GM21447 (cell line): ENCODE measurements at regions not wholly inside any gene's neighbourhood (a gene's known extent, or its start where the extent isn't known, plus 50 kb on each side); places are given as distances from the start of the nearest gene placed in this dataset.

Experiments used
- ATAC-seq: cut with Tn5 transposase; IDR thresholded peaks from one replicate; pipeline ENCODE4 v1.9.1; 2021; ENCODE audit not compliant: unreplicated experiment

DNA sequence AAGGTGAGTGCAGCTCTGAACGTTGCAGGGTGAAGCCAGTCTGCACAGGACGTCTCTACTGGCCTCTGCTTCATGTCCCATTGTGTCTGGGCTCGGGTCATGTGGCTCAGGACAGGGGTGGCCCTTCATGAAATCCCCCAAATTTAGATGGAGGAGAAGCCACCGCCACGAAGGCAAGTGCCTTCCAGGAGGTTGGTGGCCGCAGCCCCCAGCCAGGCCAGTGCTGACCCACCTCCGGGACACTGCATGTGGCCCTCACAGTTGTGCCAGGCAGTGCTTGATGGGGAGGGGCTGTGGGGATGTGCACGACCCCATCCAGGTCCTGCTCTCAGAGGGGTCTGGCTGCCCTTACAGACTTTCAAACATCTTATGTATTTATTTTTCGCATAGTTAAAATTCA lies 1311.1 kb downstream of the BRD1 start:
- ATAC-seq = no peak

DNA sequence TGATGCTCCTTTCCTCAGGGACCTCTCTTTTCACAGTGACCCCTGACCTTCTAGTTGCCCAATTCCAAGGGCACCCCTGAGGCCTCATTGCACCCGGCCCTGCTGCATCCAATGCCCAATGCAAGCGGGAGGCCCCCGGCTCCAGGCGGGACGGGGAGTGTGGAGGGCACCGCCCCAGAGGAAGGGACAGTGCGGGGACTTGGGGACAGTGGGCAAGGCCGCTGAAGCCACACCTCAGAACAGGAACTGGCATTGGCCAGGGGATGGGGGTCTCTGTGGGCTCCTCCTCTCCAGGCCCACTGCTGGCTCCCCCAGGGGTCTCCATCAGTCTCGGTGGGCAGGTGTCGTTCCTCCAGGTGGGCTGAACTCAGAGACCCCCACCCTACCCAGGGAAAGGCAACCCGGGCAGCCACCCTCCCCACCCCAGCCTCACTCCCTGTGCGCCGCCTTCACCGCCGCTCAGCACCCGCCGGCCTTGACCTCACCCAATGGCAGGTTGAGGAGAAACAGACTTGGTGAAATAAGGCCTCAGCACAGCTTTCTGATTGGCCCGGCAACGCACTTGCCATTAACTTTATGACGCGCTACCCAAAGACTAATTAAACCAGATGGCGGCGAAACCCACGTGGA lies 1312.0 kb downstream of the BRD1 start:
- ATAC-seq = no peak

DNA sequence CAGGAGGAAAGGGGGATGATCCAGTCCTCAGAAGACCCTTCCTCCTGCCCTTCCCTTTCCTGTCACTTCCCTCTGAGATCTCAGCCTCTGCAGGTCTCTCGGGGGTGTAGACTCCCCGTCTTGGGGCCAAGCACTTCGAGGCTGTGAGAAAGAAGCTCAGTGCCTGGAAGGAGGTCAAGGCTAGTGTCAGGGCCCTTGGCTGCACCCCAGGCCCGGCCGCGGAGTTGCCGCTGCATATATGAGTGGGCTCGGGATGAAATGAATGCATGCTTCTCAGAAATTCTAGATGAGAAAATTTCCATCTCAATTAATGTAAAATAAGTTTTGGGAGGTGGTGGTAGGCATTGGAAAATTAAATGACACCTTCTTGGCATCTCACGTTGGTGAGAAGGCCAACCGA lies 1313.7 kb downstream of the BRD1 start:
- no peak for ATAC-seq

DNA sequence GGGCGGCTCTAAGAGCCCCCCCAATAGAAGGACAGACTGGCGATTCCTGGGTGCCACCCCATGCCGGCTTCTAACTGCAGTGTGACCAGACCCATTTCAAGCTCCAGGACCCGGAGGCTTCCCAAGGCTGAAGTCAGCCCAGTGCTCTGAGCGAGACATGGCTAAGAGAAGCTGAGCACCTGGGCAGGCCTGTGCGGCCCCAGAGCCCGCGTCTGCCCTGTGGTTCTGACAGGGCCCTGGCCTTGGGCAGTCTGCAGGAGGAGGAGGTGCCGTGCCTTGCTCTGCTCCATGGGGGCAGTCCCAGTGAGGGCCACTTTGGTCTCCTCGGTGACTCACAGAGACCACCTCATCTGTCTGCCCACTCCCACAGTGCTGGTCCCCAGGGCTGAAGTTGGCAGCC lies 1314.2 kb downstream of the BRD1 start:
- ATAC-seq = no peak

DNA sequence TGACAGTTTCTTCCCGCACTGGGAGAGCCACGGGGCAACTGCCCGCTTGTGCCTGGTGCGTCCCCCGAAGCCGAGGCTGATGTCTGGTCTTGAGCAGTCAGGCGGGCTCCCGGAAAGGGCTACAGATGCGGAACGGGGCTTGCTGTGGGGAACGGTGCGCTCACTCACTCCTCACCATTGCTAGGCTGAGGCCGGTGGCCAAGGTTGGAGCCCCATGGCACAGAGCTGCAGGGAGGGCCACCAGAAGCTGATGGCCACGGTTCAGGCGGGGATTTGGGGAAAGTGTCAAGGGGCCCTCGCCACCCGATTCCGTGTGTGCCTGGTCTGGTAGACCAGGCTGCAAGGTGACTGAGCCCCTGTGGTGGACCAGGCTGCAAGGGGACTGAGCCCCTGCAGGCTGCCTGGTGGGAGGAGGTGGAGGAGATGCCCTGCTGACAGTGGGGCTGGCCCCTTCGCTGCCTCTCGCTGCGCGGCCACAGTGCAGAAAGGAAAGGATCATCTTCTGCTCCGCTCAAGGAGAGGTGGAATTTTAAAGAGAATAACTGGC lies 1315.8 kb downstream of the BRD1 start:
- ATAC-seq = no peak

DNA sequence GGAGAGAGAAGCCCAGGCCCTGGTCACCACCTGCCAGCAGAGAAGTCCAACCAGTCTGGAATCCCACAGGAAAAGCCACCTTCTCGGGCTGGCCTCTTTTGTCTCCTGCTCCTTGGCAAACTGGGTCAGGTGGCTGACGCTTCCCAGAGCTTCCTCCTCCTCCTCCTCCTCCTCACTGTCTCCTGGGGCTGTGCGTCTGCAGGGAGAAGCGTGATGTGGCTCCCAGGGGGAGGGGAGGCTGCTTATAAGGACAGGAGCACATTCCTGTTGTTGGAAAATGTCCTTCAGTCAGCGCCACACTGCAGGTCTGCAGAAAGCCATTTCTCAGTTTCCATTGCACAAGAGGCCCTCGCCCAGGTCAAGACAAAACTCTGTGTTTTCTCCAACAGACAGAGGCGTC lies 1316.5 kb downstream of the BRD1 start:
- no peak for ATAC-seq

DNA sequence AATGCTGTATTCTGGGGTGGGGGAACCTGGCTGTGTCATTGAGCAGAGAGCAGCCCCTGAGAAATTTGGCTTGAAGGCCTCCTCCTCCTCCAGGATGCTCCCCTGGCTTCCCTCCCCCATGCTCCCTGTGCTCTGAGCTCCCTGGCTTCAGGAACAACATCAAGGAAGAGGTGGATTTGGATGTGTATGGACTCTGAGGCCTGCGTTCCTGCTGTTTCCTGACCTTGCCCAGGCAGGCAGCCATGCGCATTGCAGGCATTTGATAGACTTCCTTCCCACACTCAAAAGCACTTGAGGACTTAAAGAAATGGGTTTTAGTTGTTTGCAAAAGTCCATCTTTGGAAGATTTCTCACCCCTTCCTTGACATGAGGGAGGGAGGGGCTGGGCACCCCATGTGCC lies 1317.1 kb downstream of the BRD1 start:
- no peak for ATAC-seq

DNA sequence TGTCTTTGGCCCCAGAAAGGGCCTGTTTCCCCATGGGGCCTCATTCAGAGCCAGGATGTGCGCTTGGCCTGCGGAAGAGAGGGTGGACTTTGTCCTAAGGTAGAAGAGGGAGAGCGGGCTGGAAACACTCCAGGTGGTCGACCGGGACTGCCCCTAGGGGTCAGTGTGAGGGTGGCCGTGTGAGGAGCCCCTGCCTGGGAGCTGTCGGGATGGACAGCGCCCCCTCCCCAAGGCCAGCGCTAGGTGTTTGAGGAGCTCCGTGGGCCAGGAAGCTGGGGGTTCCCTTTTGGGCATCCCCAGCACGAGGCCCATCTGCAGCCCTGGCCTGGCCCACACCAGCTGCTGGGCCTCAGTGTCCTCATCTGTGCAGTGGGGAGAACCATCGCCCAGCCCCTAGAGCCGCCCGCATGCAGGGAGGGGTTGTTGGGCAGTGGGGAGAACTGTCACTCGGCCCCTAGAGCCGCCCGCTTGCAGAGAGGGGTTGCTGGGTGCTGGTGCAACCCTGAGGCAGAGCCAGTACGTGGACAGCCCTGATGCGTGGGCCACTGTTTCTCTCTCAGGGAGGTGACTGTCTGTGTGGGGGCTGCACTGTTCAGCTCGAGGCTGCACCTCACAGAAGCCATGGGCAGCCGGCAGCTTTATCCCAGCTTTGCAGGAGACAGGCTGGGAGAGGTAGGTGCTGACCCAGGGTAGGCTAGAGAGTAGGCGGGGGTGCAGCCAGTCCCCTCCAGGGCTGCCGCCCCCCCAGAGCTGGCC lies 1319.9 kb downstream of the BRD1 start:
- no peak for ATAC-seq

DNA sequence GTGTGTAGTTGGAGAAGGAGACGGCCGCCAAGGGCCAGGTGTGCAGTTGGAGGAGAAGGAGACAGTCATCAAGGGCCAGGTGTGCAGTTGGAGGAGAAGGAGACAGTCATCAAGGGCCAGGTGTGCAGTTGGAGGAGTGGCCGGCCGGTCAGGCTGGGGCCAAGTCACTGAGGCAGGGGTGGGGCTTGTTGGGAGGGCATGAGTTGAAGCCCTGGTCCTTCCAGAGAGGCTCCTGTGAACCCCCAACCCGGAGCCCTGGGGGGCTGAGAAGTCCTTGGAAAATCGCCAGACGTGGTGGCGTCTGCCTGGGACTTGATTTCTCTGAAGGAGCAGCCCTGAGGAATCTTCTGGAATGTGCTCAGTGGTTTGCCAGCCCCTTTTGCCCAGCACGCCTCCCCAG lies 1320.5 kb downstream of the BRD1 start:
- ATAC-seq = no peak

DNA sequence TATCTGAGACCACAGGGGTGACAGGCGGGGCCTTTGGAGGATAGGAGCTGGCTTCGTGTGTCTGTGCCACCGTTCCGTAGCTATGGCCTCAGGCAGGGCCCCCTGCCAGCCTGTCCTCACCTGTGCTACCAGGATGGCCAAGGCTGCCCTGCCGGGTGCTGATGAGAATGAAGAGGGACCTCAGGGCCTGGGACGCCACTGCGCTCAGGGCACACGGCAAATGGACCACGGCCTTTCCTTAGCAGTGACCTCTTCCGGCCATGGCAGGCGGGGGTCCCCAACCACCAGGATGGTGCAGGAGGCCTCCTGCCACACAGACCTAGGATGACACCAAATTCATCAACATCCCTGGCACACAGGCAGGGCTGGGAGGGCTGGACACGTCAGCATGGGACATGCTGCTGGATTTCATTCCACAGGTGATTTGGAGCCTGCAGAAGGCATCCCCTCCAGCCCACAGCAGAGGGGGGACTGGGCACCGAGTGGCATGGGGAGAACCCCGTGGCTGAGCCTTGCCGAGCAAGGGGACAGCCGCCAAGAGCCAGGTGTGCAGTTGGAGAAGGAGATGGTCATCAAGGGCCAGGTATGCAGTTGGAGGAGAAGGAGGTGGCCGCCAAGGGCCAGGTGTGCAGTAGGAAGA lies 1321.0 kb downstream of the BRD1 start:
- ATAC-seq = no peak

DNA sequence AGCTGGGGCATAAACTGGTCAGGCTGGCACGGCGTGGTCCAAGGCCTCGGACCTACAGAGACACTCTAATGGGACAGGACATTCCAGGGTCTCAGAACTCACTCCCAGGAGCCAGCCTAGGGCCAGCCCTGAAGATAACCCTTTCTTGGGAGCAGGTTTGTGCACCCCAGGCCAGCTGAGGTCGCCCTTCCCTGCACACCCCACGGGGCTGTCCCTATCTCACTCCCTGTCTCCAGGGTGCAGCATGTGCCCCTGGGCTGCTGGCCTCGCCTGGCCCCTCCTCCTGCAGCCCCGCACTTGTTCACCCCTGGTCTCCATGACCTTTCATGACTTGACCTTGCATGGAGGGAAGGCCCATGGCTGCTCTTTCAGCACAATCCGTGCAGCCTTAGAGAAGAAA lies 1321.8 kb downstream of the BRD1 start:
- no peak for ATAC-seq

DNA sequence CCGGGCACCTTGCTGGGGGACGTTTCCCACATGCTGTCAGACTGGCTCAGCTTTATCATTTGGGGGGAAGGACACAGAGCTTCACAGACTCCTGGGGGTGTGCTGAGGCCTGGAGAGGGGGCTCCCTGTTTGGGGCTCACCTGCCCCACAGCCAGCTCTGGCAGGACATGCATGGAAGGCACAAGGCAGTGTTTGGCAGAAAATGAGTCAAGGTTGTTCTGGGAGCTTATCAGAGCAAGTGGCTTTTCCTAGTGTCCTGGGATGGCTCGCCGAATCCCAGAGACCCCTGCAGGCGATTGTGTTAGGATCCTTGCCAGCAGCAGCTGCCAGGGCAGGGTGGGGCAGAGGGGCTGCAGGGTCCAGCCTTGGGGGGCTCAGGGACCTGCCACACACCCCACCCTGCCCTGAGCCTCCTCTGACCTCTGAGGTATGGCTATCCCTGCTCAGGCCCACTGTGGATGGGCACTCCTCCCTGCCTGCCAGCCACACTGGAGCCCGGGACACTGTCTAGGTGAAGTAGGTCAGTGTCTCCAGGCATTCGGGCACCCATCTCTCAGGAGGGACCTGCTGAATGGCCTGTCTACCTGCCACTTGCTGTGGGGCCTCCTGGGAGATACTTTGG lies 1323.0 kb downstream of the BRD1 start:
- ATAC-seq = no peak

DNA sequence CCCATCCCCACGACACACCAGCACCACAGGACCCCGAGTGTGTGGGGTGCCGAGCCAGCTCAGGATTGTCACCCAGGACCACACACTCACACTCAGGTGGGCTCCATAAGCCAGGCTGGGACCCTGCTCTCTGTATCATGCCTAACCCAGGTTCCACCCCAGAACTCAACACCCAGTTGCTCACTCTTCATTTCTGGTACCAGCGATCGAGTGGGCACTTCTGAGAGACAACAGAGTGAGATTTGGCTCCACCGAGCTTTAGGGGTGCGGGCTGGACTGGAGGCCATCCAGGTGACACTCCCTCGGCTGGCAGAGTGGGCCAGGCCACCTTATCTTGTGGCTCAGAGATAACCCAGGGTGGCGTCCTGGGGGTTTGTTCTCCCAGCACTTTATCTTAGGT lies 1323.8 kb downstream of the BRD1 start:
- ATAC-seq = no peak

DNA sequence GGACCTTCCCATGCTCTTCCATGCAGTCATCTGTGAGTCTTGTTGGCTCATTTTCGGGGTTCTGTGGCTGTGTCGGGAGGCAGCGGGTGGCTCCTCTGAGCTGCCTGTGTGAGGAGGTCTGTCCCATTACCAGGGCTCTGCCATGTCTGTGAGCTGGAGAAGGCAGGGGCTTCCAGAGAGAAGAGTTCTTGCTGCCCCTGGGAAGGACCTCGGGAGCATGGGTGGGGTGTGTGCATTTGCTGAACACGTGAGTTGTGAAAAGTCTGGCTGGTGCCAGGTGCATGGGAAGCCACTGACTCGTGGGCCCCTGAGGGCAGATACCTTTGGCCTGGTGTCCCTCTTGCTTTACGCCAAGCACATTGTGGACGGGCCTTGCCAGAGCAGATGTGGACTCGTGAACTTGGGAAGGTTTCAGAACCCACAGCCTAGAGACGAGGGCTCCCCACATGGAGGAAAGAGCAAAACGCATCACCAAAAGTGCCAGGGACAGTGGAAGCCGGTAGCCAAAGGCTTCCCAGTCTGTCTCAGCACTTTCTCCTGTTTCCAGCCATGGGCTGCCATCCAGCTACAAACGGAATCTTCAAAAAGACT lies 1324.5 kb downstream of the BRD1 start:
- ATAC-seq = no peak

DNA sequence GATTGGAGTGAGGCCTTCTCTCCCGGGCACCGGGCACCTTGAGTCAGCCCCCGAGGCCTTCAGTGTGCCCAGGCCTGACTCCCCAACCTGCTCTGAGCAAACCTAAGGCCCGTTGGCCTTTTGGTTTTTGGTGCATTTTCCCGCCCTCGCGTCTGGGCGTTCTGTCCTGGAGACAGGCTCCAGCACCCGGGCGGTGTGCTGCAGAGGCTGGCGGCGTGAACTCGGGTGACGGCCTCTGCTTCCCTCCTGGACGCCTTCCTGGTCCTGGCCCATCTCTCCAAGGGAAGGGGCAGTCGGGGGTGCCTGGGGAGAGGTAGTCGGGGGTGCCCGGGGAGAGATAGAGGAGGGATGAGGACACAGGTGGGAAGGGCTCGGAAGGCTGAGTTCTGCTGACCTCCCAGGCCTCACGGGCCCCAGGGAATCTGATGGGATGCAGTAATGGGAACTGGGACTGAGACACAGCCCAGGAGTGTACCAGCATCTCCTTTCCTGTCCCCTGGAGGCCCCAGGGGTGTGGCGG lies 1326.4 kb downstream of the BRD1 start:
- no peak for ATAC-seq

DNA sequence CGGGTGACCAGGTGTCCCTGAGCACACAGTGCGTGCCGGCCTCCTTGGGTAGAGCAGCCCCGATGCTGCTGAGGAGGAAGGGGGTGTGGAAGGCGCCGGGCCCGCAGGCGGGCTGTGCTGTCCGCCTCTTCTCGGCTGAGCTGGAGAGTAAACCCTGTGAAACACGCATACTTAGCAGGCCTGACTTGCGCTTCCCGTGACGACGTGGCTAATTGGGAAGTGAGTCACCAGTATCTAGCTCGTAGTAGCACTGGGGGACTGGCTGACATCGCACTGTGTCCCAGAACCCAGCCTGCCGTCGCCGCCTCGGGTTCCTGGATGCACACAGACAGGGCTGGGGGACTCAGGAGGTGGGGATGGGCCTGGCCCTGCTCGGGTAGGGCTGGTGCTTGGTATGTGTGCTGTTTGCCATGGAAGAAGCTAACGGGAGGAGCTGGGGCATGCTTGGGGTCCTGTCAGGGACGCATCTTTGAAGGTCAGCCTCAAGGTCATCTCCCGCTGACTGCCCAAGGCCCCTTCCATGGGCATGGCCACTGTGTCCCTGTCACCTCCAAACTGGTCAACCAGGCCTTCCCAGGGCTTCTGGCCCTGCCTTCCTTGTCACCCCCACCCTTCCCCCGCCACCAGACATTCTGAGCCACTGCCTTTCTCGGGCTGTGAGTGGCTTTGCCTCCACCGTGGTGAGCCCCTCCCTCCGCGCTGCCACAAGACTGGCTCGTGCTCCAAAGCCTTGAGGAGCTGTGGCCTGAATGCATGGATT lies 1327.0 kb downstream of the BRD1 start:
- no peak for ATAC-seq

DNA sequence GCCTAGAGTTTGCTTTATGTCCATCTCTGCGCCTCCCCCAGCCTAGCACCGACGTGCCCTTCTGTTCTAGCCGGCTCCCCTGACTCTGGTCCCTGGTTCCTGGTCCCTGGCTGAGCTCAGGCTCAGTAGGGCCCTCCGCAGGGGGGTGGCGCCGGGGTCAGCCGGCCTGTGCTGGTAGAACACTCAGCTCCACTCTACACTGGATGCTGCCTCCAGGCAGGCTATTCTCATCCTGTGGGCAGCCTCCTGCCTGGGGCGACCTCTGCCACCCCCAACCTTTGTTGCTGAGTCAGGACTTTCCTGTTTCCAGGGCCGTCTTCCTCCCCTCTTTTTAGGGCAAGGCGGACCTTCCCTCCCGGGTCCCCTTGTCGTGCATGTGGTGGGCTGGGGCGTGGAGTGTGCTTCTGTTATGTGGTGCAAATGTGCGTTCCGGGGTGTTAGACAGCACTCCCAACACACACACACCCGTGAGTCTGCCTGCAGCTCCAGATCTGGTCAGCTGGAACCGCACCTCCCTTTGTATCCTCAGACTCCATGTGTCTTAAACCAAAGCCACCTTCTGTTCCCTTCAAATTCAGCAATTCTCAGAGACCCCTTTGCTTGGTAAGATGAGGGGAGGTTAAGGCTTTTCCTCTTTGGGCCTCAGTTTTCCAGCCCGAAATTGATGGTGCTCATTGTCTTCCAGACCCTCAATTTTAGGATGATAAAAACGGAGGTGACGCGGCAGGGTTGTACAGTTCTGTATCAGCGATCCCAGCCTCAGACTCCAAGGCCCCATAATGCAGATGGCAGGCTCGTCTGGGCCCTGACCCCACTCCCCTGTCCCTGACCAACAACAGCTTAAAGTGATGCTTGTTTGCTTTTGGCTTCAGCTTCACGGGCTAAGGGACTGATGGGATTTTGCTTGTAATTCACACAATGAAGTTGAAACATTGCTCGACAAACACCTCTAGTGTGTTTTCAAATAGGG lies 1327.9 kb downstream of the BRD1 start:
- ATAC-seq = no peak

DNA sequence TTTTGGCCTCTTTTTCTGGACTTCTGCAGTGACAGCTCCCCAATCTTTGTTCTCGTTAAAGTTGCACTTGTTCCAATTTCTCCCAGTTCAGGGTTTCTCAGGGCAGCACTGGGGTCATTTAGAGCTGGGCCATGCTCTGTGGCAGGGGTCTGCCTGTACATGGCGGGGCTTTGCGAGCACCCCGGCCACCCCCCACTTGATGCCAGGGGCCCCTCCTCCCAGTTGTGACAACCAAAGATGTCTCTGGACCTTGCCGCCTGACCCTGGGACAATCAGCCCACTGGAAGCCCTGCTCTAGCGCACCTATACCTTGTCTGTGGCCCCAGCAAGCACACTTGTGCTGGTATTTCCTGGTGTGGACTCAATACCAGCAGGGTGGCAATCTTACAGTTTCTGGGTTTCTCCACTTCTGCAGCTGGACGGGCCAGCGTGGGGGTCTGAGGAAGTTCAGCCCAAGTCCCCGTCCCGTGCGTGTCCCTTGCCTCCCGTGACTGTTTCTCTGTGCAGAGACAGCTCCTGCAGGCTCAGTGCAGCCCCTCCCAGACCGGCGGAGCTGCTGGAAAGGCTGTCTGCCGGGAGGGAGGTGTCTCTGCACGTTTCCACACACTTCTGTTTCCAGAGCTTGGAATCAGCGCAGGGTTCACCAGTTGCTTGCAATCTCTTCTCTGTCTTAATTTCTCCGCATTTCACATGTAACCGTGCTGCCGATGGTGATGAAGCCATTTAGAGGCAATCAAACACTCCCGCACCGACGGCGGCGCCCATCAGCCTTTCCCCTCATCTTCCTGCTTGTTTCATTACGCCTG lies 1328.9 kb downstream of the BRD1 start:
- ATAC-seq = no peak
